NCI-H748 treated with DMSO at 0.1 percent for 48 hours (cell line): ENCODE measurements at regions not wholly inside any gene's neighbourhood (a gene's known extent, or its start where the extent isn't known, plus 50 kb on each side); places are given as distances from the start of the nearest gene placed in this dataset.
A peak's percentile ranks its signal among the peaks of the same experiment; 100 is the strongest.
"Not testable (repeated sequence)": the region's sequence is repeated elsewhere in the genome, so short reads cannot be mapped to it uniquely, and the experiment has no call there.

Source experiments
- DNase-seq: peaks from one replicate; lab custom pipeline; 2025; lab: John Stamatoyannopoulos, UW

DNA sequence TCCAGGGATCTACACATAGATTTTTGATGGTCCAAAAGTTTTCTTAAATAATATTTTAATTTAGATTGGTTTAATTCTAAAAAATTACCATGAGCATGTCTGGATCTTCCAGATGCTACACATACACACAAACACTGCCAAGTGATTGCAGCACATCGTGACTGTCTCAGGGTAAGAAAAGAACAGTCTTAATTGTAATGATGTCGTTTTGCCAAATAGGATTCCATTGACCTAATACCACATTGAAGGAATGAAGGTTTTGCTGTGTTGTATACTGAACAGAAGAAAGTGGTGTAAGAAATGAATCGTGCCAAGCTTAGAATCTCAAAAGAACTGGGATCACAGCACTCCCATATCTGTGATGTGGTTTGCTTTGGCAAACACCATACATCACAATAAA is 633.3 kb upstream of the CAMK1G start:
- DNase-seq = no peak

GRCh38 chr1:208951026-208951525 is 632.4 kb upstream of the CAMK1G start:
- no peak for DNase-seq

DNA sequence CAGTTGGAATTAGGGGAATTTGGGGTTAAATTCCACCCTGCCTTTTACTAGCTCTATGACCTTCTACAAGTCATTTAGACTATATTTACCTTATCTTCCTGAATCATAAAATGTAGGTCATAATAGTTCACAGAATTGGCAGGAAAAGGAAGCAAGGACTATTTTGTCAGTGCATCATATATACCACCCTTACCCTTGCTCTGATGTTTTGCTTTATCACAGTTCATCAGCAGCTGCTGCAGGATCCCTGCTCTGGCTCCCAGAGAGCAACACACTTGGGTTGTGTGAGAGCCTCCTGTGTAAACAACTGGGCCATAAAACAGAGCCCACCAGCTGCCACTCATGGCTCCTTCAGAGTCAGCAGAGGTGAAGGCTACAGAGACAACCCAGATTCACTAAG is 631.6 kb upstream of the CAMK1G start:
- peak; percentile 29 for DNase-seq

DNA sequence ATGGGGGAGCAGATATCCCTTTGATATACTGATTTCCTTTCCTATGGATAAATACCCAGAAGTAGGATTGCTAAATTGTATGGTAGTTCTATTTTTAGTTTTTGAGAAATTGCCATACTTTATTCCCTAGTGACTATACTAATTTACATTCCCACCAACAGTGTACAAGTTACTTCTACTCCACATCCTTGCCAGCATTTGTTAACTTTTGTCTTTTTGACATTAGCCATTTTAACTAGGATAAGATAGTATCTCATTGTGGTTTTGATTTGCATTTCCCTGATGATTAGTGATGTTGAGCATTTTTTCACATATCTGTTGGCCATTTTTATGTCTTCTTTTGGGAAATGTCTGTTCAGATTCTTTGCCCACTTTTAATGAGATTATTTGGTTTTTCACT is 620.6 kb upstream of the CAMK1G start:
- no peak for DNase-seq

DNA sequence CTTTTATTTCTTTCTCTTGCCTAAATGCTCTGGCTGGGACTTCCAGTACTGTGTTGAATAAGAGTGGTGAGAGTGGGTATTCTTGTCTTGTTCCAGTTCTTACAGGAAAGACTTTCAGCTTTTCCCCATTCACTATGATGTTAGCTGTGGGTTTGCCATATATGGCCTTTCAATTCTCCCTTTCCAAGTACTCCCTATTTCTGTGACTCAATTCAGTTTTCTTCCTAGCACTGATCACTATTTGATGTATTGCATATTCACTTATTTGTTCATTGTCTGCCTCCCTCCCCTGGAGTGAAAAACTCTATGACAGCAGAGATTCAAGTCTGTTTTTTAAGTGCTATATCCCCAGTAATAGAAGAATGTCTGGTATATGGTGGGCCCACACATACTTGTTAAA is 618.2 kb upstream of the CAMK1G start:
- DNase-seq = no peak

DNA sequence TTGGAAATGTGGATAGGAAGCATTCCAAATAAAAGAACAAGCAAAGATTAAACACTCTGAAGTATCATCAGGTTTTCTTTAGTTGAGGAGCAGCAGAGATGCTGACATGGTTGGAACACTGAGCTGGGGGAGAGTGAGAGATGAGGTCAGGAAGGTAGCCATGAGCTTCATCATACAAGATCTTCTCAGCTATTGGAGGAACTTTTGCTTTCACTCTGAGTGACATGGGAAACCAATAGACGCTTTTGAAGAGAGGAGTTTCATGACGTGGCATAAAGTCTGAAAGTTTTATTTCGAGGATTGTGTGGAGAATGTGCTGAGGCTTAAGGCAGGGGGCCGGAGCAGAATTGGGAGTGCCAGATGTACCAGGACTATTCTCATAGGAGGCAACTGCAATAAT is 616.2 kb upstream of the CAMK1G start:
- DNase-seq = no peak

GRCh38 chr1:208974717-208975116 is 608.8 kb upstream of the CAMK1G start:
- no peak for DNase-seq

- DNase-seq = no peak
Measured at GRCh38 chr1:208975456-208975855, 608.1 kb upstream of the CAMK1G start.

DNA sequence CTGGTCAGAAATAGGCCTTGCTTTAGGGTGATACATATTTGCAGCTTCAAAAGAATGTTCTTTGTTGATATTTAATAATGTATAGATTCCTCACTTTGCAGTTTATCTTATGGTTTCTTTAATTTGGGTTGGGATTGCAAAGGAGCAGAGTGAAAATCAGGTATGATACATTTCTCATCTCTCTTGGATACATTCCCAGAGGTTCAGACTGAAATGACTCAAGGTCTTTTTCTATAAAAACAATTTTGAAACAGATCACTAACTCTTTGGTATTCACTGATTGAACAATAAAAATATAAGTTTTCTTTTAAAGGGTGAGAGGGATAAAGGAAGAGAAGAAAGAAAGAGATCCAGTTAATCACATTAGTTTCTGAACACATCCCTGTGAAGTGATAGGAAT is 606.5 kb upstream of the CAMK1G start:
- no peak for DNase-seq

GRCh38 chr1:208977638-208978256 is 605.8 kb upstream of the CAMK1G start:
- DNase-seq = no peak

DNA sequence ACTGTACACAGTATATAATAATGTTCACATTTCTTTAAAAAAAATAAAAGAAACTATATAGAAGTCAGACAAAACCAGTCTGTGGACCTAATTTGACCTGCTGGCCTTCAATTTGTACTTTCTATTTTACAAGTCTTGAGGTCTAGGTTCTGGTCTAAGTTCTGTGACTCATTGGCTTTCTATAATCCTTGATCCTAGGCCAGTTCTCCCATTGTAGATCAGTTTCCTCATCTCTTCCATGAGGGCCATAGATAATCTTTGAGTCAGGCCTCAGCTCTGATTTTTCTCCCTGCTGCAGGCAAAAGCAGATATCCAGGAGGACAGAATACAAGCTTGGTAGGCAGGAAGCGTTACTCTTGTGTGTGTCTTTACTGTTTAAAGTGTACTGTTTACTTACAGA is 603.7 kb upstream of the CAMK1G start:
- no peak for DNase-seq

DNA sequence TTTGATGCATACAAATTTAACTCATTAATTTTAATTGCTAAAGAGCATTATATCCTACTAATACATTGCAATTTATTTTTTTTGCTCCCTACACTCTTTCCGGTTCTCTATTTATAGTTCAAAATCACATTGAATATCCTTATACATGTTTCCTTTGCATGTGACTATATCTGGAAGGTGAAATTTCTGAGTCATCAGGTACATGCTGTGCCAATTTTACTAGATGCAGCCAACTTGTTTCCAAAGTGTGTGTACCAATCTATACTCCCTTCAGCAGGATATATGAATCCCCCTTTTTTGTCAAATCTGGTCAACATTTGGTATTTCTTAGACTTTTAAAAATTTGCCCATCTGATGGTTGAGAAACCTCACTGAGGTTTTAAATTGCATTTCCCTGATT is 602.9 kb upstream of the CAMK1G start:
- no peak for DNase-seq

- DNase-seq = no peak
Measured at GRCh38 chr1:208985231-208985630, 598.3 kb upstream of the CAMK1G start.

GRCh38 chr1:208988811-208989222 is 594.7 kb upstream of the CAMK1G start:
- peak; percentile 13 for DNase-seq

DNA sequence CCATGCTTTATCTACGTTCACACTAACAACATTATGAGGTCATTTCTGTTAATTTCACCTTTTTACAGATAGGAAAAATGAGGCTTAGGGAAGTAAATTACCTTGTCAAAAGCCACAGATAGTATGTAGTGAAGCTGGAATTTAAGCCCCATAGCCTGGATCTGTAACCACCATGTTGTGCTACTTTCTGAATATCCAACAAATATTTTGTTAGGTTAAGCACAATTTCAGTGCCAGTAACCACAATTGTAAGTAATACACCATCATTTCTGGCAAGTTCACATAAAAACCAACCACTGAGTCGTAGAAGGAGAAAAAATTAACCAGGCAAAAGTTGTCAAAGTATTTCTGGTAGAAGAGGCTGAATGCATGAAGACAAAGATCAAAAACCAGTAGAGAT is 593.1 kb upstream of the CAMK1G start:
- no peak for DNase-seq

DNA sequence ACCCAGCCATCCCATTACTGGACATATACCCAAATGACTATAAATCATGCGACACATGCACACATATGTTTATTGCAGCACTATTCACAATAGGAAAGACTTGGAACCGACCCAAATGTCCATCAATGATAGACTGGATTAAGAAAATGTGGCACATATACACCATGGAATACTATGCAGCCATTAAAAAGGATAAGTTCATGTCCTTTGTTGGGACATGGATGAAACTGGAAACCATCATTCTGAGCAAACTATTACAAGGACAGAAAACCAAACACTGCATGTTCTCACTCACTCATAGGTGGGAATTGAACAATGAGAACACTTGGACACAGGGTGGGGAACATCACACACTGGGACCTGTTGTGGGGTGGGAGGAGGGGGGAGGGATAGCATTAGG is 586.5 kb upstream of the CAMK1G start:
- not testable (repeated sequence) for DNase-seq

DNA sequence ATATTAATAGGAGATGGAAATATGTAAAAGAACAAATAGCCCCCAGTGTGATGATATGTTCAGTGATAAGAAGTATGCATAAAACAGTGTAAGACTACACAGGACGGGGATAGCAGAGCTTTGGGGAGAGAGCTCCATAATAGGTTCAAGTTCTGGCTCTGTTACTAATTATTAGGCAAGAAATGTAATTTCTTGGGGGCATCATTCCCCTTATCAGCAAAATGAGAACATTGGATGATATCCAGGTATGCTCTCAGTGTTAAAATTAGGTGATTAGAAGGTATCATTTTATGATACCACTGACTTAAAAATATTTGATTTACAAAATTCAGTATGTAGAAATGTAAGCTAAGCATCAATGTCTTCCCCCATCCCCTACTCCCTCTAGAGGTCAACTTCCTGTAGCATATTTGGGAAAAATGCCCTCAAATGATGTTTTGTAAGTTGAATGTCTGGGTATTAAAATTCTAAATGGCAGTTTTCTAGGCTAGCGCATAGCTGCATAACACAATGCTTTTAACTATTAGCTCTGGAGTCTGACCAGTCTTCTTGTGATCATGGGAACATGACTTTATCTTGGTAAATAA is 585.7 kb upstream of the CAMK1G start:
- no peak for DNase-seq

DNA sequence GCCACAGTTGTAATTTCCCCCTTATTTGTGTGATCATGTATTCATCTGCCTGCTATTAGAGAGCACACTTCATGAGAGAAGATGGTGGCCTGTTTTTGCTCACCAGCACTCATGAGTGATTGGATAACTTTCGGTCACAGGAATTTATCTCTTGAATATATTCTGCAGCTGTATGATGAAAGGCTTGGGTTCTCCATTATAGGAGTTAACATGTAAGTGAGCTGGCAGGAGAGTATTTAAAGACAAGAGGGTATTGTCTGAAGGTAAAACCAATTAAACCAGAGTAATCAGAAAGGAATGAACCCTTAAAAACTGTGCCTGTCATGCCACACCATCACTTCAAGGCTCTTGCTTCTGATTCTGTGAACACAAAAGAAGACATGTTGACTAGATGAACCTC is 574.9 kb upstream of the CAMK1G start:
- no peak for DNase-seq

DNA sequence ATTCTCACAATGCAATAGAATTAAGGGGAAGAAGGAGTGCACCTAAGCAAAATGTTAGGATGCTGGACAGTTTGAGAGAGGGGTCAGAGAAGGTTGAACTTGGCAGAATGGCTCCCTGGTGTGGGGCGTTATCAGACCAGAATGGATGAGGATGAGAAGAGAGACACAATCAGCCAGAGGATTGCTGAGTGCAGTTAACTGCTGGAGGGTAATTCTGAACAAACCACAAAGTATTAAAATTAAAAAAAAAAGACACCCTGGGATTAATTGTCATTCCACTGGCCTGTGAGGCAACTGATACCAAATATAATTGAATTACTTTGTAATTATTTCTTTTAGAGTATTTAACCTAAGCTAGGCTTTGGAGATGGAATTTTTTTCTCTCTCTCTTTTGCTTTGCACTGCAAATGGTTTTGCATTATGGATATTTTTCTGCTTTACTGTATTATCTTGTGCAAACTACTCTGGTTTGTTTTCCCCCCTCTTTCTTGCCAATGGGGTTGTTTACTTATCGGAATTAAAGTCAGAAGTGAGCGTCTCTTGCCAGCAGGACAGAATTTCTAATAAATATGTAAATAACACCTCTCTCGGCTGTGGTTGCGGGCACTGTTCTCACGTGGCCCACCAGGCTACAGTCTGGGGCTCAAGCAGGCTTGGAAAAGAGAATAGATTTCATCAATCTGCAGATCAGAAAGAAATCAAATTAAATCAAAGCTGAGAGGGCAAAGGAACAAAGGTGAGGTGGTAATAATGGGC is 572.9 kb upstream of the CAMK1G start:
- DNase-seq = no peak

DNA sequence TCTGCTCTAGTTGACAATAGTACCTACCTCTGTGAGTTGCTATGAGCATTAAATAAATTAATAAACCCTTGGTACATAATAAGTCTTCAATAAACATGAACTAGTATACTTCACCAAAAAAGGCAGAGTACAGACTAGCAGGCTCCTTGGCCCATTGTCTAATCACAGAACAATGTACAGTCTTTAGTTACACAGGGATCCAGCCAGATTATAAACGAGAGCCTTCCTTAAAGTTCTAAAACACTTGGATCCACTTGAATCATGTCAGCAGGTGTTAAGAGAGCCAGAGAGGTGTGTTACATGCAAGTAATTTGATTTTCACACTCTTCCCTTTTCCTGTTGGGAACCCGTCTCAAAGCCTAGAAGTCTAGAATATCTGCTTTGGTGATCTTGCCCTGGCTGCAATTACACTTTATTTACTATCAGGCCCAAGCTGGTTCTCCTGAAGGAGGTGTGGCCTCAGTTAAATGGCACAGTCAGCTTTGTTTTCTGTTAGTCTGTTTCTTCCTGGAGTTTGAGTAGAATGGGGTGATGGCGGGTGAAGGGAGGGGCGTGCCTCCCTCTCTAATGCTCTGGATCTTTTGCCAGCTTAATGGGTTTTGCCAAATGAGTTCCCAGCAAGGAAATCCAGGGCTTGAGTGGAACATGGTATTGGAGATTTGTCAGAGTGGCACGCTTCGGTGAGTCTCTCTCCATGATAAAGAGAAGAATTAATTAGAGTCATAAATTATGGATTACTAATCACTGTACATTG is 570.9 kb upstream of the CAMK1G start:
- no peak for DNase-seq

- no peak for DNase-seq
Measured at GRCh38 chr1:209015092-209015491, 568.4 kb upstream of the CAMK1G start.

DNA sequence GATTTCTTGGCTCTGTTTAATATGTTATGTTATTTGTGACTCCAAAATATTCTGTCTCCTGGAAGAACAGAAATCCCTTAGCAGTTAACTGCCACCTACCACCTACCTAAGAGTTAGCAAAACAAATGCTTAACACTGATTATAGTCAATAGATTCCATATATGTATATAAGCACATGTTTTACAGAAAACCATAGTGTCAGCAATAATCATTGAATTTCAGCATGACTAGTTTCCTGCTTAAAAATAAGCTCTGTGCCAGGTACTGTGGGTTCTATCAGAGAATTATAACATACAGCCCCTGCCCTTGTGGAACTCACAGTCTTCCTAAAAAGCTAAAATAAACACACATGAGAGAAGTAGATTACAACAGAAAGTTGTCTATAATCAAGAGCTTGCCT is 561.9 kb upstream of the CAMK1G start:
- no peak for DNase-seq

DNA sequence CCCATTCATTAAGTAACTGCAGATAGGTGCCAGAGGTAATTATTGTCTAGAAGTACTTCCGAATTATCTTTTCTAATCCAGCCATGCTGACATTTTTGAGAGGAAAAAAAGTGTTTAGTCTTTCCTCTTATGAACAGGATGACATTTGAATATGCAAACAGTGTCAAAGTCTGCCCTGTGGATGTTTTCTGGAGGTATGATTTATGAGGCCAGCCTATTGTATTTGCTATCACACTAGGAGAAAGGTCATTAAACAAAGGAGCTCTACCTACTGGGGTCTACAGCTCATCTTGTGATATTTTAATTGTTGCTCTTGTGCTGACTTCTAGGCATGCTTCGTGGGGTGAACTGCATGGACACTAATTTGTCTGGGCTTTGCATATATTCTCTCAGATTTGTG is 559.7 kb upstream of the CAMK1G start:
- DNase-seq = no peak
